Fibroblast of villous mesenchyme (primary cell): ENCODE measurements at regions not wholly inside any gene's neighbourhood (a gene's known extent, or its start where the extent isn't known, plus 50 kb on each side); places are given as distances from the start of the nearest gene placed in this dataset.
"Not testable (repeated sequence)": the region's sequence is repeated elsewhere in the genome, so short reads cannot be mapped to it uniquely, and the experiment has no call there.

Experiments
- DNase-seq: peaks from one replicate; pipeline ENCODE4 v3.0.0-alpha.2; 2010; ENCODE audit warnings: low read depth
- H3K4me3 ChIP-seq: 2 replicates; pipeline ENCODE4 v1.5.1; 2011; ENCODE audit warnings: low read depth, mild to moderate bottlenecking, low read length
- TF ChIP-seq, protein P1 (sequence below): IDR thresholded peaks from 2 replicates; pipeline ENCODE4 v1.5.1; 2012; ENCODE audit warnings: low read depth, mild to moderate bottlenecking, low read length; ENCODE audit not compliant: insufficient read depth

- no peak overlapping the region for H3K4me3 ChIP-seq
- TF ChIP-seq, protein P1, sequence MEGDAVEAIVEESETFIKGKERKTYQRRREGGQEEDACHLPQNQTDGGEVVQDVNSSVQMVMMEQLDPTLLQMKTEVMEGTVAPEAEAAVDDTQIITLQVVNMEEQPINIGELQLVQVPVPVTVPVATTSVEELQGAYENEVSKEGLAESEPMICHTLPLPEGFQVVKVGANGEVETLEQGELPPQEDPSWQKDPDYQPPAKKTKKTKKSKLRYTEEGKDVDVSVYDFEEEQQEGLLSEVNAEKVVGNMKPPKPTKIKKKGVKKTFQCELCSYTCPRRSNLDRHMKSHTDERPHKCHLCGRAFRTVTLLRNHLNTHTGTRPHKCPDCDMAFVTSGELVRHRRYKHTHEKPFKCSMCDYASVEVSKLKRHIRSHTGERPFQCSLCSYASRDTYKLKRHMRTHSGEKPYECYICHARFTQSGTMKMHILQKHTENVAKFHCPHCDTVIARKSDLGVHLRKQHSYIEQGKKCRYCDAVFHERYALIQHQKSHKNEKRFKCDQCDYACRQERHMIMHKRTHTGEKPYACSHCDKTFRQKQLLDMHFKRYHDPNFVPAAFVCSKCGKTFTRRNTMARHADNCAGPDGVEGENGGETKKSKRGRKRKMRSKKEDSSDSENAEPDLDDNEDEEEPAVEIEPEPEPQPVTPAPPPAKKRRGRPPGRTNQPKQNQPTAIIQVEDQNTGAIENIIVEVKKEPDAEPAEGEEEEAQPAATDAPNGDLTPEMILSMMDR = no peak
- DNase-seq = no peak
These were observed 77.1 kb upstream of the RAPH1 start for GRCh38 chr2:203612246-203612645.

- DNase-seq = no peak
- TF ChIP-seq, protein P1 = no peak
- H3K4me3 ChIP-seq = no peak overlapping the region
These were observed 84.3 kb upstream of the RAPH1 start for GRCh38 chr2:203619267-203619878.

DNA sequence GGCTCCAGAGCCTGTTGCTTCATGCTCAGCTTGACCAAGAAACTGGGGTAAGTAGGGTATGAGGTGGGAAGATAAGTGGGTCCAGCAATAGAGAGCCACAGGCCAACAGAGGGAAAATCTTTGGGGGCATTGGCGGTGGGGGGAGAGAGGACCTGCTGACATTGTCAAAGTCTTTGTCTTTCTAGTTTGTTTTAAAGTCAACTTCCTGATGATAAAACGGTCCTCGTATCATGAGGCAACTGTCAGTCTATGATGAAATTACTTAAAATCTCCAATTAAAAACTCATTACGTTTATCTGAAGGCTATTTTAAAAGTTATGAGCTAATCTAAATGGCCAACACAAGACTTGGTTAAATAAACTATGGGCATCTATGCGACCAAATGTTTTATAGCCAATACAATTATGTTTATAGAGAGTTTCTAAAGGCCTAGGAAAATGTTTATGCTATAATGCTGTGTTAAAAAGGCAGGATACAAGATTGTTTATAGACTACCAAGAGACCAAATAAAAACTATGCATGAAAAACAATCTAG, 84.4 kb upstream of the CD28 start:
- no peak overlapping the region for H3K4me3 ChIP-seq
- TF ChIP-seq, protein P1 = no peak
- DNase-seq = no peak

- H3K4me3 ChIP-seq = no peak overlapping the region
- TF ChIP-seq, protein P1 = no peak
- DNase-seq = peak; percentile 98
These were observed 83.3 kb upstream of the CD28 start for GRCh38 chr2:203623096-203623495.

DNA sequence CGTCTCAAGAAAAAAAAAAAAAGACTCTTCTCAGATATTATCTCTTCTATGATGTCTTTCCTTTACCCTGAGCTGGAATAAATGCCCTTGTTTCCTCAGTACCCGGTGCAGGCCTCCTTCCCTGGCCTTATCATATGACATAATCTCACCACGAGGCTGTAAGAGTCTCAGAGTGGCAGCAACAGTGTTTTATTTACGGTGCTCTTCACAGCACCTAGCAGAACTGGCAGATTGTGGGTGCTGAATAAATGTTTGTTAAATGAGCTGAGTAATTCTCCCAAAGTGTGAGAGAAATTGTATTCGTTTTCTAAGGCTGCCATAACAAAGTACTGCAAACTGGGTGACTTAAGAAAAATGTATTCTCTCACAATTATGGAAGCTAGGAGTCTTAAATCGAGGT, 82.8 kb upstream of the CD28 start:
- no peak overlapping the region for H3K4me3 ChIP-seq
- TF ChIP-seq, protein P1 = no peak
- peak; percentile 58 for DNase-seq

- H3K4me3 ChIP-seq = no peak overlapping the region
- TF ChIP-seq, protein P1 = no peak
- no peak for DNase-seq
These were observed 80.7 kb upstream of the CD28 start for GRCh38 chr2:203625701-203626100.

DNA sequence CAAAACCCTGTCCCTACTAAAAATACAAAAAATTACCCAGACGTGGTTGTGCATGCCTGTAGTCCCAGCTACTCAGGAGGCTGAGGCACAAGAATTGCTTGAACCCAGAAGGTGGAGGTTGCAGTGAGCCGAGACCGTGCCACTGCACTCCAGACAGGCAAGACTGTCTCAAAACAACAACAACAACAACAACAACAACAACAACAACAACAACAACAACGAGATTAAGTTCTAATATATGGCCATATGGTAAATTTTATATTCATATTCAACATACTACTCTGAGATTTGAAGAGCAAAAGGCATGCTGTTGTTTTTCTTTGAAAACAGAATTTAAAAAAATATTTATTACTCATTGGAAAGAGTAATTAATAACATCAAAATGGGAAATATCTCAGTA, 80.2 kb upstream of the CD28 start:
- not testable (repeated sequence) for DNase-seq, H3K4me3 ChIP-seq
